GM18858 (cell line): ENCODE measurements at regions not wholly inside any gene's neighbourhood (a gene's known extent, or its start where the extent isn't known, plus 50 kb on each side); places are given as distances from the start of the nearest gene placed in this dataset.
A peak's percentile ranks its signal among the peaks of the same experiment; 100 is the strongest.

ENCODE experiments used
- ATAC-seq: cut with Tn5 transposase; IDR thresholded peaks from one replicate; pipeline ENCODE4 v1.9.1; 2021; ENCODE audit not compliant: unreplicated experiment

DNA sequence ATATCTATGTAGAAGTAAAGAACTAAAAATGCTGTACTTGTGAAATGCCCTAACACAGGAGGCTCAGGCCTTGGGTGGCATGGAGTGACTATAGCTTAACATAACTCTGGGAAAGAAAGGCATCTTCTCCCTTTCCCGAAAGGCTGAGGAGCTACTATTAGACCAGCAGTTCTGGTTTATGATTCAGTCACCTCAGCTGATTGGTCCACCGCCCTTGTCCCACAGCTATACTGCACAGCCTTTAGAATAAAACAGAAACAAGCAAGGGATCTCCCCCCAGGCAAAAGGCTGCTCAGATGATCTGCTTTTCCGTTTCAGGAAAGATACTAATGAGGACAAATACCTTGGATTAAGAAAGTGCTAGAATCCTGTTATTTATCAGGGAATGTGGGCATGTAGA lies 171.3 kb downstream of the SNCA start:
- no peak for ATAC-seq

- no peak for ATAC-seq
Observed at GRCh38 chr4:89664521-89664920, 172.4 kb downstream of the SNCA start.

- no peak for ATAC-seq
Observed at GRCh38 chr4:89661173-89661899, 175.6 kb downstream of the SNCA start.

DNA sequence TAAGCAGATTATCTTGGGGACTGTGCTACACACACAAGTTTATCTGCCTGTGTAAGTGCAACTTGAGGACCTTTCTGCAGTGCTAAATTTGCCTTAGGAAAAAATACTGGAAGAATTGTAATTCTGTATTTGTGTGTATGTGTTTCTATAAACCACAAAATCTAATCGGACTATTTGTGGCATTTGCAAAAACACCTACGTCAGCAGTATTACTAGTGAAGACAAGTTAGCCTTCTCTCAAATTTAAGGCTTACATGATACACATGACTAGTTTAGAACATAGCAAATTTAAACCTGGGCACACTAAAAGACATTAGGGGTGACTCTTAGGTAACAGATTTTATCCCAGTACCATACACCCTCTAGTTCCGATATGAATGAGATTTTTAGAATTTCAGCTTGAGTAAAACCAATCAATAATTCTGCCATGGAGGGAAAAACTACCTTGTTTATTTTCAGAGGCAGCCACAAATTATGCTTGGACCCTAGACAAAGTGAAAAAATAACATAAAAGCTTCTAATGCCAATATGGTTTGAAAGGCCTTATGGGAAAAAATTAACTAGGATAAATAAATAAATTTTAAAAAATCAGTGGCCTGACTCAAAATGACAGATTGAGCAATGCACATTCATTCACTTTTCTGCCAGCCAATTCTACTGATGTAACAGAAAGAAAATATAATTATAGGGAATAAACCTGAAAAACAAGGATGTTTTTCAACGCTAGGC lies 176.4 kb downstream of the SNCA start:
- no peak for ATAC-seq

- peak; percentile 83 for ATAC-seq
Observed at GRCh38 chr4:89658701-89659024, 178.3 kb downstream of the SNCA start.

DNA sequence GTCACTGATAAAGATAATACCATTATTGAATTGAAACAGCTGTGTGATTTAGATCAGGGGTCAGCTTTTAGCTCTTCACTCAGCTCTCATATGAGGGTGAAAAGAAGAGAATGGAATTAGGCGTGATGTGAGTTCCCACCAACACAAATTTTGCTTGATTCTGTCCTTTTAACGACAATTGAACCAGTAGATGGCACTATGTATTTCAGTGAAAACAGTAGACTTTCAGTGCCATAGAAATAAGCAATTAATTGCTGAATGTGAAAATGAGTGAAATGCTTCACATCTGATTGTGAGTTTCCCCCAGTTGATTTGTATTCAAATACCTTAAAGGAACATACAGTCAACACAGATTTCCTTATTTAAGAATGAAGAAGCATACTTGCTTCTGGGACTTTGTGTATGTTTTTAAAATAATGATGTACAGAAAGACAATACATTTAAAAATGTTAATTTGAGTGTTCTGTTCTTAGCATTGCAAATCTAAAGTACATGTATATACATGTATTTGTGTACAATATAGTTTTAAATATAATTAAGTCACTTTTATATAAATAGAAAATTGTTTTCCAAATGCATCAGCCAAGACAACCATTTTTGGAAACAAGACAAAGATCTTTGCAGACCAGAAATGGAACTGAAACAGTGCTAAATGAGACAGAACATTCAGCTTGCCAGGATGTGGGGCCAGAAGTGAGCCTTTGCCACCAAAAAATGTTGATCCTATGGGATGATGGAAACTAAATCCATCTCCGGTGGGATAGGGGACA lies 178.8 kb downstream of the SNCA start:
- ATAC-seq, result peak; percentile 62

GRCh38 chr4:89653012-89653411 lies 183.9 kb downstream of the SNCA start:
- ATAC-seq, result no peak

- ATAC-seq, result no peak
Observed at GRCh38 chr4:89645482-89645881, 191.5 kb downstream of the SNCA start.

DNA sequence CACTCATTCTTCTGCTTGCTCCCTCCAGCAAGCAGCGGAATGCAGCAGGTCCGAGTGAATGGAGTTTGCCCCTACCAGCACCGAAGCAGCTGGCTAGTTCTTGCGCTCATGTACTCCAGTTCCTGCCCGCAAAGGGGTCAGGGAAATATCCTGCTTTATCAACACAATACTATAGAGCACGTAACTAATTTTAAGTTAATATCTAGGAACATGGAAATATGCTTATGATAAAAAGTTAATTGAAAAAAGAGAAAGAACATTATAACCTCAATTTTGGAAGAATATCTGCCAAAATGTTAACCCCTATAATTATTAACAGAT lies 195.6 kb downstream of the SNCA start:
- no peak for ATAC-seq

GRCh38 chr4:89640620-89641366 lies 196.2 kb downstream of the SNCA start:
- ATAC-seq, result no peak

DNA sequence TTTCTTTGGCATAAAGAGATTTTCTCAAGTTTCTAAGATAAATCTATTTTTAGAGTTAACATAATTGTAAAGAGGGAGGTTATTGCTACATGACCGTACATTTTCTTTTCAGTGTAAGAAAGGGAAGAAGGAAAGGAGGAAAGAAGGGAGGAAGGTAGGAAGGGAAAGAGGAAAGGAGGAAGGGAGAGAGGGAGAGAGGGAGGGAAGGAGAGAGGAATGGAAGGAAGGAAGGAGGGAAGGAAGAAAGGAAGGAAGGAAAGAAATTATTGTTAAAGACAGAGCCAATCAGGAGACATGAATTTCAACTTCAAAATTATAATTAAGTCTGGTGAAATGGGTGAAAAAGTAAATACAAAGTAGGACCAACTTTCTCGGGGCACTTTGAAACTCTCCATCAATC lies 197.6 kb downstream of the SNCA start:
- no peak for ATAC-seq

DNA sequence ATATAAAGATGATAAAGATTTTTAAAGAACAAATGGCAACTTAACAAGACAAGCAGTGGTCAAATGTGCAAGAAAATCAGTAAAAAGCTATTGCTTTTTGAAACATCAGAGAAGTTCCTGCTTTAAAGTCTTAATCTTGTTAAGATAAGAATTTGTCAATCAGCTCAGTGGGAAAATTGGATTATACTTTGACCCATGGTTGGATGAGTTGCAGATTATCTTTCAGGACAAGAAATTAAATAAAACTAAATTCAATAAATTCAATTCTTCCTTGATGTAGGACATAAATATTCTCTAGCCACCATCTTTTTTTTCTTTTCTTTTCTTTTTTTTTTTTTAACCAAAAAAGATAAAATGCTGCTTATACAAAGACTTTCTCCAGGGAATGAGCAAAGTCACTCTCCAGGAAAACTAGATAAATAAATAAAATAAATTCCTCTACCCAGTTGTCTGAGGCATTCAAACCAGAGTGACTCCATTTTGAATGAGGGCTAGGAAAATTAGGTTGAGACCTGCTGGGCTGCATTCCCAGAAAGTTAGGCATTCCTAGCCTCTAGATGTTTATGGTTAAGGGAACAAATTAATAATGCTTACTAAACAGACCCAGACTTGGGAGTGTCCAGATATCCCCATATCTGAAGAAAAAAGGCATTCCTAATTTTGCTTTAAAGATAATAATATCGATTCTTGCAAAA lies 211.2 kb downstream of the SNCA start:
- ATAC-seq, result no peak

- ATAC-seq, result no peak
Observed at GRCh38 chr4:89619206-89619962, 217.6 kb downstream of the SNCA start.

DNA sequence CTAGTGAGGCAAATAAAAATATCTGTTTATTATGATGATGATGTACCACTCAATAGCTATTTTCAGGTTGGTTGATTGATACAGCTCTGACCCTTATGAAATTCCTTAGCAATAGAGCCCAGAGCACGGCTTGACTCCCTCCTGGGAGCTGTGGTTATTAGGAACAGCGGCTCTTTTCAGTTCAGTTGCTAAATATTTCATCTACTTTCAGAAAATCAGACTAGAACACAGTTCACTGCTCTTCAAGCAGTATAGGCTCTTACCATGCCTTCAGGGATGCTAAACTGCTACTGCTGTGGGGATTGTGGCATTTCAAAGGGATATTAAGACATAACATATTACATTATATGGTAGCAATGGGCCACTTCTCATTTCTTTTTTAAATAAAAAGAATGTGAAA lies 218.8 kb downstream of the SNCA start:
- no peak for ATAC-seq

DNA sequence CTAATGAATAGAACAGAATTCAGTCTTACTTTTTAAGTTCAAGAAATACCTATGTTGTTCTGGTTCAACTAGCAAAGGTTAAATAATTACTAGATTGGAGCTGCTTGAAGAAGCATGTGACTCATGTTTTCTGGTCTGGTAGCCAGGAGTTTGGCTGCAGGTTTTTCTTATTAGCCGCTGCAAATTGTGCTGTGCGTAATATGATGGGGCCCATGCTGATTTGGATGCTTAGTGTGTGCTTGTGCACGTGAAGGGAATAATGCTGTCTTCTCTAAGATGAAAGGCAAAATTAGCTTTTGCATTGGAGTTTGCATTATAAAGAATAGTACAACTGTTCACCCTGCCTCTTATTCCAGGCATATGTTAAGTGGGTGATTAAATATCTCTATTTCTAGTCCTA lies 219.6 kb downstream of the SNCA start:
- ATAC-seq, result no peak

DNA sequence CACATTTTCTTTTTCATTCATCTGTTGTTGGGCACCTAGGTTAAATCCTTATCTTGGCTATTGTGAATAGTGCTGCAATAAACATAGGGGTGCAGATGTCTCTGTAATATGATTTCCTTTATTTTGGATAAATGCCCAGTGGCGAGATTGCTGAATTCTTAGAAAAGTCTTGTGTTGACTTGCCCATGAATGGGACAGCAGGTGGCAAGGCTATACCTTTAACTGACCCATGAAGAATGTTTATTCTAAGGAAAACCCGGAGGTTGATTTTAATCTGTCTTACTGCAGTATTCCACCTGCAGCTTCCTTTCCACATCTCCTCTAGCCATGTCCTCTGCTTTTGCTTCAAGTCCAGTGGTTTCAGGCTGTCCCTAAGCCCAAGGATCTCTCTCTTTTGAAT lies 220.6 kb downstream of the SNCA start:
- ATAC-seq, result no peak

GRCh38 chr4:89615051-89615450 lies 221.9 kb downstream of the SNCA start:
- ATAC-seq, result no peak

DNA sequence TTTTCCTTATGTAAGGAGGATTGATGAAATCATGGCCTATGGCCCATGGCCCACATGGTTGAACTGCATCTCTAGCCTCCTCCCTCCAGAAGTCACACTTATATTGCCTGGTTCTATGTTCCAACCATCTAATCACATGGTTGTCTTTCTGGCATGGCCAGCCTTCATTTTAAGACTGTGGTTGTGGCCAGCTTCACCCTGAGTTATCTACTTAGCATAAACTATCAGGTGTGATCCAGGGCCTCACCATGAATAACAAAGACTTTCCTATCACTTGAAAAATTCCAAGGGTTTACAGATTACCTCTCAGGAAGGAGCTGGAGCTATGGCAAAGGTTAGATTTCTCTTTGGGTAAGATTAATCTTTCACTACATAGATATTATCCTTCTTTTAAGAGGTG lies 222.8 kb downstream of the SNCA start:
- ATAC-seq, result no peak

DNA sequence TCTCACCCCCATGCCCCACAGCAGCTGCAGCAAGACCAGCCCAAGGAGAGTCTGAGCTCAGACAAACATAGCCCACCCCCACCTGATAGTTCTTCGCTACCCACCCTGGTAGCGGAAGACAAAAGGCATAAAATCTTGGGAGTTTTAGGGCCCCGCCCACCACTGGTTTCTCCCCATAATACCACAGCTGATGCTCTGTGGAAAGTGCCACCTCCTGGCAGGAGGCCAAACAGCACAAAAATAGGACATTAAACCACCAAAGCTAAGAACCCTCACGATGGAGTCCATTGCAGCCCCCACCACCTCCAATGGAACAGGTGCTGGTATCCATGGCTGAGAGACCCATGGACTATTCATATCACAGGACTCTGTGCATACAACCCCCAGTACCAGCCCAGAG lies 226.7 kb downstream of the SNCA start:
- no peak for ATAC-seq

GRCh38 chr4:89609756-89610155 lies 227.2 kb downstream of the SNCA start:
- ATAC-seq, result no peak
